NAMALWA (cell line): ENCODE measurements at regions not wholly inside any gene's neighbourhood (a gene's known extent, or its start where the extent isn't known, plus 50 kb on each side); places are given as distances from the start of the nearest gene placed in this dataset.

Experiments
- DNase-seq: peaks from one replicate; pipeline ENCODE4 v3.0.0-alpha.2; 2015; ENCODE audit warnings: low spot score

GRCh38 chr13:85091631-85092234, 707.5 kb downstream of the SLITRK6 start:
- no peak for DNase-seq

- DNase-seq = no peak
Observed at GRCh38 chr13:85089186-85089585, 710.0 kb downstream of the SLITRK6 start.

GRCh38 chr13:85080691-85081090, 718.5 kb downstream of the SLITRK6 start:
- no peak for DNase-seq

DNA sequence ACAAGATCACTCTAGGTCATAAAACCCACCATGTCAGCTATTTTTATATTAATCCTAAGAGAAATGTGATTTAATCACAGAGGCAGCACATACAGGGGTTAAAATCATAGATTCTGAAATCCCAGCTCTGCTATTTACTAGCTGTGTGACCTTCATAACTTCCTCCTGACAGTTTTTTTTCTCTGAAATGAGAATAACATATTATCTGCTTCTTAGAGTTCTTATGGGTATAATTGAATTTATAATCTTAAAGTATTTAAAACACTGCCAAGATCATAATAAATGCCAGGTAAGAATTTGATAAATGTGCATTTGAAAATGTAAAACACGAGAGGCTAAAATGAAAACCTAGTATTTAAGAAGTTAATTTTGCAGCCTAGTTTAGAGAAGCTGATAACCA, 722.9 kb downstream of the SLITRK6 start:
- DNase-seq = no peak

DNA sequence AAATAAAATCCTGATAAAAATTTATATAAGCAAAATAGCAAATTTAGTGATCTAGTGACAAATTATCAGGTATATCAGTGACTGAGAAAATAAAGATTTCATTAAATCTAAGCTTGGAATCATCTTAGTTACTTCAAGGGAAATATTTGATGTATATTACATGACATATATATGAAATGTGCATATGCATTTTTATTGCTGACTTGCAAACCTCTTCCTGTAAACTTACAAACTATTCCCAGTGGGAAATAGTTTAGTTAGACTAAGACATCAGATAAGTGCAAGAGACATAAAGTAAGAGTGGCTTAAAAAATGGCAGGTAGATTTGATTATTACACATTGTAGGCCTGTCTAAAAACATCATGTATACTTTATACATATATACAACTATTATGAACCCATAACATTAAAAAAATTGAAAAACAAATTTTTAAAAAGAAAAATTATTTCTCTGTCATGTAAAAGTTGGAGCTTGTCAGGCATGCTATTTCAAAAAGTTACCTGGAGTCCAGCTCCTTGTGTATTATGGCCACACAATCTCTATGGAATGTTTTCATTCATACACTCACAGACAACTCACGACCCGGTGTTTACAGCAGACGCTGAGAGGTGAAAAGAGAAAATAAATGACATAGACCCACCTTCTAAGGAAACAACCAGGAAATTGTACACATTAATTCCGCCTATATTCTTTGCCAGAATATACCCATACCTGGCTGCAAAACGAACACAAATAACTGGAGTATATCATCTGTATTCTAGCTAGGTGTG, 724.5 kb downstream of the SLITRK6 start:
- no peak for DNase-seq

- DNase-seq = no peak
Observed at GRCh38 chr13:85068231-85068630, 731.0 kb downstream of the SLITRK6 start.

GRCh38 chr13:85040215-85040614, 759.0 kb downstream of the SLITRK6 start:
- DNase-seq = no peak

DNA sequence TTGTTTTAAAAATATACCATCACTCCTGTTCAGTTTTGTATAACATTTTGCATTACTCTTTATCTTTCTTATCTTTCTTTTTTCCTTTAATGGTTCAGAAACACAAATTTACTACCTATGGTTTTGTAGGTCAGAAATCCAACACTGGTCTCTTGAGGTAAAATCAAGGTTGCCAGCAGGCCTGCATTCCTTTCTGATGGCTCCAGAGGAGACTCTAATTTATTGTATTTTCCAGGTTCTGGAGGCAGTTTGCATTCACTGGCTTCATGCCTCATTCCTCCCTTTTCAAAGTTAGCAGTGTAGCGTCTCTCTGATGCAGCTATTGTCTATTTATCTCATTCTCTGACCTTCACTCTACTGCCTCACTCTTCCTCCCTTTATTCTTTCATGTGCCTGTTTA, 767.4 kb downstream of the SLITRK6 start:
- DNase-seq = no peak

DNA sequence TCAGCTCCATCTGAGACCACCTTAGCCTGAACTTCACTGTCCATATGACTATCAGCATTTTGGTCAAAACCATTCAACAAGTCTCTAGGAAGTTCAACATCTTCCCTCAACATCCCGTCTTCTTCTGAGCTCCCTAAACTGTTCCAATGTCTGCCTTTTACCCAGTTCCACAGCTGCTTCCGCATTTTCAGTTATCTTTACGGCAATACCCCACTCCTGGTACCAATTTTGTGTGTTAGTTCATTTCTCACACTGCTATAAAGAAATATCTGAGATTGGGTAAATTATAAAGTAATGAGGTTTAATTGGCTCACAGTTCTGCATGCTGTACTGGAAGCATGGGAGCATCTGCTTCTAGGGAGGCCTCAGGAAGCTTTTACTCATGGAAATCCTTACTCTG, 771.2 kb downstream of the SLITRK6 start:
- no peak for DNase-seq

DNA sequence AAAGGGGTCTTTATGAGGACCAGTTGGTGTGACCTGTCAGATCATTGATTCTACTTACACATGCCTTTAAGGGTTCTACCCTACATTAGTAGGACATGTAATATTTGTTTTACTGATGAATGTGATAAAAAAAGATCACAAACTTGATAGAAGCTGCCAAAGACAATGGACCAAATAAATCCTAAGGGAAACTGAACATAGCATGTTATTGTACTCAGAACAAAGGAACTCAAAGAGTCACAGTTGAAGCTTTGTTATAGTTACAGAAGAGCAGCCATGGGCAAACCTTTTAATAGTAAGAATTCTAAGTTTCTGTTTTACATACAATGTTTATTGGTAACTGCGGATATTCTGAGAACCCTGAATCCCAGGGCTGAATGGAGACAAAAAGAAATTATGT, 780.1 kb downstream of the SLITRK6 start:
- DNase-seq = no peak

DNA sequence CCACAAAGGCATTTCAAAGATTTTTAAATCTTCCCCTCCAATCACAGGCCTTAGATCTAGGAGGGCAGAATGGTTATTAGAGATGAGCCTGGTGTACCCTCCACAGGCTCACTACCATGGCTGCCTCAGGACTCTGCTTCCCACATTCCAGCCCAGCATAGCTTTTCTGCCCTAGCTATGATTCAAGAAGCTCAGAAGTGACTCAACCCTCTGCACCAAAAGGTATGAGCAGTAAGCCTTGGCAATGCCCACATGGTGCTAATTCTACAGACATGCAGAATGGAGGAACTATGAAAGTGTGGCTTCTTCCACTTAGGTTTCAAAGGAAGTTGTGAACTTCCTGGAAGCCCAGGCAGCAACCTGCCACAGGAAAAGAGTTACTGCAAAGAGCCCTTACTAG, 786.2 kb downstream of the SLITRK6 start:
- DNase-seq = no peak

GRCh38 chr13:85009447-85009846, 789.8 kb downstream of the SLITRK6 start:
- no peak for DNase-seq

GRCh38 chr13:84999252-84999651, 800.0 kb downstream of the SLITRK6 start:
- DNase-seq = no peak

GRCh38 chr13:84998681-84999080, 800.5 kb downstream of the SLITRK6 start:
- DNase-seq = no peak

- no peak for DNase-seq
Observed at GRCh38 chr13:84997858-84998257, 801.4 kb downstream of the SLITRK6 start.

DNA sequence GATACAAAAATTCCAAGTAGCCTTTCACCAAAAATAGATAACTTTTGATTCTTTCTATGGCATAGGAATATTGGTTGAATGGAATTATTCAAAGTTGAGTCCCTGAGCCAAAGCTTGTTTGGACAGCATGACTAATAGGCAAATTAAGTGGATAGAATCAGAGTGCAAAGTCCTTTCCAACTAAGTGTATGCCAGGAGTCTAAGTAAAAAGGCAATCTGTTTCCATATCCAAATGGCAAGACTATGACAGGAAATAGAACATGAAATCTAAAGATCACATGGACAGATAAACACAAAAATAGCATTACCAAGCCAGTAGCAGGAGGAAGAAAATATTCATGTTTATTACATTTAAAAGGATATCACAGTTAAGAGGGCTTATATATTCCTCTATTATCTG, 804.6 kb downstream of the SLITRK6 start:
- no peak for DNase-seq

DNA sequence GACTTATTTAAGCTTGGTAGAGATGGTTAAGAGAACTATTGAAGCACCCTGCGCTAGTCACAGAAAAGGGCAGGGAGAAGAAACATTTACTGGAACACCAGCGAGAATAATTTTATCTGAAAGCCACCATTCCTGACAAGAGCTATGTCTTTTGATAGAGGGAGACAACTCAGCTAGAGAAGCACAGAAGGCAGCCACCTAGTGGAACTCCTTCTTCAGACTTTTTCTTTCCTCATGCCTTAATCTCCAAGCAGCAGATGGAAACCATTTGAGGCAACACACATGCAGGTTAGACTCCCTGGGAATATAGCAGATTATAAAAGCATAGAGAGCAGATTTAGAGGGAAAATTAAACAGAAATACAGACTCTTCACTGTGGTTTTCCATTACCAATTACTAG, 813.4 kb downstream of the SLITRK6 start:
- peak; percentile 40 for DNase-seq

DNA sequence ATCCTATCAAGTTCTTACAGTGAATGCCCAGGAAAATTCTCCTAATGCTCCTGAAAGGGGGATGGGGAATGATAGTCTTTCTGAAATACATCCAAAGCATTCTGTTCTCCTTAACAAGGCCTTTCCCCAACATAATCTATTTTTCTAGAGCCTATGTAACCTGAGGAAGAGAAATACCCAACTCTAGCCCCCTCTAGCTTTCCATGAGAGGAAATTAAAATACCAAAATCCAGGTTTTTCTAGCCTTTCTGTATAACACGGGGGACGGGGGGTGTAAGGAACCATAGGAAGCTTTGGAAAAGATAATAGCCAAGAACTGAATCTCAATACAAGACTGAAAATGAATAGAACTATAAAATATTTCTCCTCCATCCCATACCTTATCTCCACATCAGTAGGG, 815.9 kb downstream of the SLITRK6 start:
- DNase-seq = no peak

DNA sequence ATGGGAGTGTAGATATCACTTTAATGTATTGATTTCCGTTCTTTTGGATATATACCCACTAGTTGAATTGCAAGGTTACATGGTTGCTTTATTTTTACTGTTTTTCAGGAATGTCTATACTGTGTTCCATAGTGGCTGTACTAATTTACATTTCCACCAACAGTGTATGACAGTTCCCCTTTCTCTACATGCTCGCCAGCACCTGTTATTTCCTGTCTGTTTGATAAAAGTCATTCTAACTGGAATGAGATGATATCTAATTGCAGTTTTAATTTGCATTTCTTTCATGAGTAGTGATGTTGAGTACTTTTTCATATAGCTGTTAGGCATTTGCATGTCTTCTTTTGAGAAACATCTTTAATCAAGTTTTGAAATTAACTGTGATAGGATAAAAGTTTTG, 818.6 kb downstream of the SLITRK6 start:
- DNase-seq = peak; percentile 67

DNA sequence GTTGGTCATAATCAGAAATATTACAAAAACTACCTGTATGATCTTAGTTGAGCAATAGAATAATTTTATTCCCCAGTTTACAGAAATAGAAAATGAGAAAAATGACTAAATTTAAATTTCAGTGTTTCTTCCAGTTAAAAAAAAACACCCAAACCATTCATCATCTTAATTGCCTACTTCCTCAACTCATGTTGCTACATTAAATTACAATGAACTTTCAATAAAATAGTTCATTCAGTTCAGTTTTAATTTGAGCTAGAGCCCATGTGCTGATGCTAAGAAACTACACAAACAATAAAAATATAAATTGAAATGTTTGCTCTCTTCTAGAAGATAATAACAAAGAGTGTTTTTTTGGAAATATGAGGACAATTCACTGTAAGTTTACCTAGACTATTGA, 820.4 kb downstream of the SLITRK6 start:
- no peak for DNase-seq

DNA sequence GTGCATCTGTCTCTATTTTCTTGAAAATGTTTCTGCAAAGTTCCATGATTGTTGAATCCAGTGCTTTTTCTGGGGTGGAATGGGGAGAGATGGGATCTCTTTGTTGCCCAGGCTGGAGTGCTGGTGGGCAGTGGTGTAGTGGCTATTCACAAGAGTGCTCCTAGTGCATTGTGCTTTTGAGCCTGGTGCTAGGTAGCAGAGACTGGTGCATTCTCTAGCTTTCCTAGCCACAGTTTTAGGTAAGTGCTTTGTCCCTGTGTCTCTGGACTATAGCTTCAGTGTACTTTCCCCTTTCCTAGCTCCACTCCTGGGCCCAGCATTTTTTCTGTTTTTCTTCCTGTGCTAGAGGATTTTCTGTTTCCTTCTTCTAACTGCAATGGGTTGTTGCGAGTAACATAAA, 825.6 kb downstream of the SLITRK6 start:
- DNase-seq = no peak

GRCh38 chr13:84972907-84973306, 826.3 kb downstream of the SLITRK6 start:
- no peak for DNase-seq

- peak; percentile 40 for DNase-seq
Observed at GRCh38 chr13:84962849-84963248, 836.4 kb downstream of the SLITRK6 start.

- peak; percentile 83 for DNase-seq
Observed at GRCh38 chr13:84962141-84962750, 837.0 kb downstream of the SLITRK6 start.
